B cell (primary cell): ENCODE measurements at regions not wholly inside any gene's neighbourhood (a gene's known extent, or its start where the extent isn't known, plus 50 kb on each side); places are given as distances from the start of the nearest gene placed in this dataset.

Experiments
- CTCF ChIP-seq: fragments of 200-600 bp; IDR thresholded peaks from one replicate; pipeline ENCODE4 v1.8.0; 2022; ENCODE audit warnings: antibody characterized with exemption, mild to moderate bottlenecking
- EZH2 ChIP-seq: IDR thresholded peaks from 2 replicates; pipeline ENCODE4 v1.6.1; 2012; ENCODE audit warnings: borderline replicate concordance, low read depth, mild to moderate bottlenecking, moderate library complexity, low read length; ENCODE audit not compliant: insufficient read depth, poor library complexity, severe bottlenecking

- TF ChIP-seq CTCF (no peak), EZH2 (no peak)
Measured at GRCh38 chr10:9227679-9228365, 1173.3 kb downstream of the GATA3 start.
